ENCODE measurements at regions not wholly inside any gene's neighbourhood (a gene's known extent, or its start where the extent isn't known, plus 50 kb on each side); places are given as distances from the start of the nearest gene placed in this dataset.
A peak's percentile ranks its signal among the peaks of the same experiment; 100 is the strongest.
"Not testable (repeated sequence)": the region's sequence is repeated elsewhere in the genome, so short reads cannot be mapped to it uniquely, and the experiment has no call there.

DNA sequence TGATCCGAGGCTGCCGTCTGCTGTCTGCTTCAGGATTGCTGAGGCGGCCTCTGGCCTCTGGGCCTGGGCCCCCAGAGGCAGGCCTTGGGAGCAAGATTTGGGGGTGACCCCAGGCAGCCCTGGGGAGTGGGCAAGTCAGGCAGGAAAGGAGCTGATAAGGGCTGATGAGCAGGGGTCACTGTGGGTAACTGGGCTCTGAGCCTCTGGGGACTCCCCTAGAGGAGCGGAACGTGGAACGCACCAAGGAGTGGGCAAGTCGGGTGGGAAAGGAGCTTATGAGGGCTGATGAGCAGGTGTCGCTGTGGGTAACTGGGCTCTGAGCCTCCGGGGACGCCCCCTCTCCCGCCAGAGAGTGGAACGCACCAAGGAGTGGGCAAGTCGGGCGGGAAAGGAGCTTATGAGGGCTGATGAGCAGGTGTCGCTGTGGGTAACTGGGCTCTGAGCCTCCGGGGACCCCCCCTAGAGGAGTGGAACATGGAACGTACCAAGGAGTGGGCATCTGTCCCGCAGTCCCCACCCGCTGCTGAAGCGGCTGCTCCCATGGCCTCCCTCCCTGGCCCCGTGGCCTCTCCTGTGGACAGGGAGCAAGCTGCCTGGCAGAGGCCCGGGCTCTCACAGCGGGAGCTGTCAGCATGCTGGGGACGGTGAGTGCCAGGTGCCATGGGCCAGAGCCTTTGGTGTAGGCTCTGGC is 152.3 kb upstream of the ZNF469 start:
- not testable (repeated sequence) for DNase-seq (ENCODE audit: low read depth)

- DNase-seq (ENCODE audit: low read depth), result not testable (repeated sequence)
These were observed 151.7 kb upstream of the ZNF469 start for GRCh38 chr16:88230967-88231615.

- not testable (repeated sequence) for DNase-seq (ENCODE audit: low read depth)
These were observed 150.9 kb upstream of the ZNF469 start for GRCh38 chr16:88231839-88232238.

GRCh38 chr16:88232401-88233258 is 150.1 kb upstream of the ZNF469 start:
- DNase-seq (ENCODE audit: low read depth), result not testable (repeated sequence)

- not testable (repeated sequence) for DNase-seq (ENCODE audit: low read depth)
These were observed 148.9 kb upstream of the ZNF469 start for GRCh38 chr16:88233621-88234420.

DNA sequence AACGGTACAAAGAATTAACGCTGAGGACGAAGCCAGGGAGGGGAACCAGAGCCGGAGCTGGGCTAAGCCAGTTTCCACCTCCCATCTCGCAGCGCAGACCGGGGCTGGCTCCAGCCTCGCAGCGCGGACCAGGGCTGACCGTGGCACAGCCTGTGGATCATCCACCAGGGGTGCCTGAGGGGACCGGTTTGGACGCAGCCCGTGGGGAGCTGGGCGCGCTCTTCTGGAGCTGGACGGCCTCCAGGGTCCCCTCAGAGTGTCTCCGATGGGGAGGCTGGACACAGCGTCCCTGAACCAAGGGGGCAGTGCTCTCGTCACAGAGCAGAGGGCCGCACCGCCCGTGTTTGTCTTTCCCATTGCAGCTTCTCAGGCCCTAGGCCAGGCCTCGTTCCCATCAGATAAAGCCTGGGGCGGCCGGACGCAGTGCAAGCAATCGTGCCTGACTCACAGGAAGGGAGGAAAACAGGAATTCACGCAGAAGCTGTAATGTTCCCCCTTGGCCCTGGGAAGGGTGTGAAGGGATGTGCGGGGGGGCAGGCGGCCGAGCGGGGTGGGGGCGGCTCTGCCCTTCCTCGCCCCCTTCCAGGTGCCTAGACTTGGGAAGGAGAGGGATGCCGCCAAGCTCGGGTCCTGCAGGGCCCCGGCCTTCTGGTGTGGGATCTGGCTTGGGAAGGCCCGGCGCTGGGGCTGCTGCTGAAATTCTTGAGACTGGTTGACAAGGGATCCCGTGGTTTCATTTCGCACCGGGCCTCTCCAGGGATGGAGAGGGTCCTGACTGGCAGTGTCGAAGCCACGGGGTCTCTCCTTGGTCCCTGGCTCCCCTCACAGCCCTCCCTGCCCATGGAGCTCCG is 148.1 kb upstream of the ZNF469 start:
- not testable (repeated sequence) for DNase-seq (ENCODE audit: low read depth)

DNA sequence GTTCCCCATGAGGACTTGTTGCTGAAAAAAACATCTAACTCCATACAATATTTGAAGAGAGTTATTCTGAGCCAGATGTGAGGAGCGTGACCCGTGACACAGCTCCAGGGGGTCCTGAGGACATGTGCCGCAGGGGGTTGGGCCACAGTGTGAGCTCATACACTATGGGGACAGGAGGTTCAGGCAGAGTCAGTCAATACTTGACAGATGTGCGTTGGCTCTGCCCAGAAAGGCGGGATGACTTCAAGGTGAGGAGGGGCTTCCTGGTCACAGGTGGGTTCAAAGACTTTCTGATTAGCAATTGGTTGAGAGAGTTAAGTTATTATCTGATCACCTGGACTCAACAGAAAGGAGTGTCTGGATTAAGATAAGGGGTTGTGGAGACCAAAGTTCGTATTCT is 147.1 kb upstream of the ZNF469 start:
- DNase-seq (ENCODE audit: low read depth), result not testable (repeated sequence)

- not testable (repeated sequence) for DNase-seq (ENCODE audit: low read depth)
These were observed 146.5 kb upstream of the ZNF469 start for GRCh38 chr16:88236229-88236628.

DNA sequence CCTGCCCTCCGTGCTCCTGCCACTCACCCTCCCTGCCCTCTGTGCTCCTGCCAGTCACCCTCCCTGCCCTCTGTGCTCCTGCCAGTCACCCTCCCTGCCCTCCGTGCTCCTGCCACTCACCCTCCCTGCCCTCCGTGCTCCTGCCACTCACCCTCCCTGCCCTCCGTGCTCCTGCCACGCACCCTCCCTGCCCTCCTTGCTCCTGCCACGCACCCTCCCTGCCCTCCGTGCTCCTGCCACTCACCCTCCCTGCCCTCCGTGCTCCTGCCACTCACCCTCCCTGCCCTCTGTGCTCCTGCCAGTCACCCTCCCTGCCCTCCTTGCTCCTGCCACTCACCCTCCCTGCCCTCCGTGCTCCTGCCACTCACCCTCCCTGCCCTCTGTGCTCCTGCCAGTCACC is 145.4 kb upstream of the ZNF469 start:
- DNase-seq (ENCODE audit: low read depth), result not testable (repeated sequence)

DNA sequence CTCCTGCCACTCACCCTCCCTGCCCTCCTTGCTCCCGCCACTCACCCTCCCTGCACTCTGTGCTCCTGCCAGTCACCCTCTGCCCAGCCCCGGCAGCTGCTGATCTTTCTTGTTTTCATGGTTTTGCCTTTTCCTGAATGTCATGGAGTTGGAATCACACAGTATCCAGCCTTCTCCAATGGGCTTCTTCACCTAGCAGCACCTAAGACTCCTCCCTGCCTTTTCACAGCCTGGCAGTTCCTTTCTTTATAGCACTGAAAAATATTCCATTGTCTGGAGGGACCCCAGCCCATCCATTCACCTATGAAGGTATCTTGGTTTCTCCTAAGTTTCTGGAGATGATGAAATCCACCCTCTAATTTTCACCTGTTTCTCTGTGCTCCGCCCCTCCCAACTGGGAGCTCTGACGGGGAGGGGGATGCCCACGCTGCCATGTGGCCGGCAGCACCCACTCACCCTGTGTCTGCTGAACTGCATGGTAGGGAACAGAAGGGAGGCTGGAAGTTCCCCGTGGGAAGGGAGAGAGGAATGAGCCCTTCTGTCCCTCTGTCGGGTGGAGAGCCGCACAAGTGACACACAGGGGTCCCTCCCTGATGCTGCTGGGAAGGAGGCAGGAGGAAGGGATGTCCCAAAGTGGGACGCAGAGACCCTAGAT is 144.9 kb upstream of the ZNF469 start:
- not testable (repeated sequence) for DNase-seq (ENCODE audit: low read depth)

DNA sequence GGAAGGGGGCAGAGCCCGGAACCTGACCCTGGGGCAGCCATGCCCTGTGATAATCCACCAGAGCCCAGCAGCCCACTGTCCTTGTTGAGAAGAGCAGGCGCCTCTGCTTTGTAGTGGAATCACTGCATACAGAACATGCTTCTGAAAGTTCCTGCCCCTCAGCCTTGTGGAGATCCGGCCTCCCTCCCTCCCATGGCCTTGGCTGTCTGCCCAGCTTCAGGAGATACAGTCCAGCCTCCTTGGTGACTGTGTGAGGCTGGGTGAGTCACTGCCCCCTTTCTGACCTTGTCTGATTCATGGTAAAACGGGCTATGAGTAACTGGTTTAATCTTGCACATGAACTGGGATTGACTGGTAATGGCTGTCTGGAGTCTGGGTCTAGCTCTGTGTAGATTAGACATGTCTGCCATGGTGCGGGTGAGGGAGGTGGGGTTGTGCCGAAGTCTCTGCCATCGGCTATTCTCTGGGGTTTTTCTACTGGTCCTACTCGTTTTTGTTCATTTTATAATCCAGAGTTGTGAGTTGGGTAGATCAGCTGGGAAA is 144.0 kb upstream of the ZNF469 start:
- peak; percentile 94 for DNase-seq (ENCODE audit: low read depth)

GRCh38 chr16:88240118-88240517 is 142.6 kb upstream of the ZNF469 start:
- peak; percentile 80 for DNase-seq (ENCODE audit: low read depth)

DNA sequence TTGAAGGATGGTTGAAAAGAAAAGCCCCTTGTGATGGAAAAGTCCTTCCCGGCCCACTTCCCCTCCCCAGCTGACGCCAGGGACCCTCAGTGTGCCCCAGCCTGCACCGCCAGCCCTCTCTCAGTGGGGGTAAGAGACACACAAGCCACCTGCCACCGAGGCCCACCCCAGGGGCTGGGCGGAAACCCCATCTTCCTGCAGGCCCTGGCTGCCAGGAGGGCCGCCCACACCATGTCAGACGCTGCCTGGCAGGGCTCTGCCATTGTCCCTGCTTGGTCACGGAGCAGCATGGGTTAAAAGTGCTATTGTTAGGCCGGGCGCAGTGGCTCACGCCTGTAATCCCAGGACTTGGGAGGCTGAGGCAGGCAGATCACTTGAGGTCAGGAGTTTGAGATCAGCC is 142.0 kb upstream of the ZNF469 start:
- not testable (repeated sequence) for DNase-seq (ENCODE audit: low read depth)

GRCh38 chr16:88241404-88242311 is 141.1 kb upstream of the ZNF469 start:
- not testable (repeated sequence) for DNase-seq (ENCODE audit: low read depth)

GRCh38 chr16:88242312-88243295 is 140.2 kb upstream of the ZNF469 start:
- peak; percentile 57 for DNase-seq (ENCODE audit: low read depth)

- DNase-seq (ENCODE audit: low read depth), result not testable (repeated sequence)
These were observed 138.8 kb upstream of the ZNF469 start for GRCh38 chr16:88243921-88244320.

DNA sequence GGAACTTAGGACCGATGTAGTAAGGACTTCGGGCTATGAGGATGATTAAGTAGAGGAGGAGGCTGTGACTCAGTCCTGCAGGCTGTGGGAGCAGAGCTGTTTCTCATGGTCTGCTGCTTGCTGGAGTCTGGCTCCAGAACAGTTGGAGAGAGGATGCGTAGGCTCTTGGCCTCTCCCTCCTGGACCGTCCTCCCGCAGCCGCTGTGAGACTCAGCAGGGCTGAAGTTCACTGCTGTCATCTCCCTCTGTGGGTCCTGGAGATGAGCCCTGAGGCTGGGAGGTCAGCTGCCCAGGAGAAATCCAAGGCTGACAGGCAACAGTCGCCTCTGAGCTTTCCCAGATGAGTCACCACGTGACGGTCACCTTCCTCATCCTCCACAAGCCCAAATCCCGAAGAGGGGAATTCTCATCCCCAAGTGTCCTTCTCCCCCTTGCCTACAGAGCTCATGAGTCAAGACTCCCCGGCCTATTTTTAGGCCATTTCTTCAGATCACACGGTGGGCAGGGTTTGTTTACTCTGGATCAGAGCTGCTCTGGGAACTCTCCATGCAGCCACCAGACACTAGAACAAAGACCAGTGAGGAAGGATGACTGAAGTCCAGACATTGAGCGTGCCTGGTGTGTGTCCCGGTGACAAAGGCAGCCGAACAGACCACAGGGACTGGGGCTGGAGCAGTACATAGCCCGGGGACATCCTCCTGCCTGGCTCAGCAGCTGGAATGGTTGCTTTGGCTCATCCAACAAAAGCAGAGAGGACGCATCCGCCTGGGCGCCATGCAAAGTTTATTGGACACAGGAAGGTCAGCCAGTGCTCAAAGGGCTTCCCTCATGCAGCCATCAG is 137.3 kb upstream of the ZNF469 start:
- DNase-seq (ENCODE audit: low read depth), result peak; percentile 89

Measured in non-pigmented ciliary epithelial cell (primary cell).